ENCODE measurements at regions not wholly inside any gene's neighbourhood (a gene's known extent, or its start where the extent isn't known, plus 50 kb on each side); places are given as distances from the start of the nearest gene placed in this dataset.

DNA sequence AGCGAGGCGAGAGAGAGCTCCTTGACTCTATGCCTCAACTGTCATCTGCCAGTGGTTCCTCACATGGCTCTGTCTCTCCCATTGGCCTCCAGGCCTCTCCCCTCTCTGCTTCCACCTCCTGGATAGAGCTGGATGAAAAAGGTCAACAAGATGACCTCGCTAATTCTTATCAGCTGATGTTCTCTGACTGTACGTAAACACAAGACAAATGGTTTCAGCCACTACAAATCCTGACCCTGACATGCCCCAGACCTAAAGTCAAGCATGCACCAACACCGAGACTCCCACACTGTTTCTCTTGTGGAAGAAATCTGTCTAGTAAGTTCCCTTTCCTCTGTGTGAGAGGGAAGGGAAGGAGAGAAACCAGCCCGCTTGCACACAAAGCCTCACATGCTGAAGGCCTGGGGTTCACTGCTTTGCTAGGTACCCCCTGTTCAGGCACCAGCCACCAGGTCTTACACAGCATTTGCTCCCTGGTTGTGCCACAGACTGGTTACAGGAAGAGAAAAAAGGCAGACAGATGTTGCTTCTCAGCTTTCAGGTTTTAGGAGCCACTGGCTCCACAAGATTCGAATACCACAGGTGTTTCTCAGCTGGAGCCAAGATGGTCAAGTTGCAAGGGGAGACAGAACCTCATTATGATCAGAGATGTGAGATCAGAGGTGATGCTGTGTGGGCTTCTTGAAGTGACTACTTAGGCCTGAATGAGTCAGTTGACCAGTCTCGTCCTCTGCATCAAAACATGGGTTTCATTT, 592.5 kb downstream of the CCDC171 start:
- H3K27me3 ChIP-seq (ENCODE audit: insufficient read depth, low read length): no peaks in the 10 kb centered on the region
- H3K56ac ChIP-seq (ENCODE audit: insufficient read length, low read depth, low read length): no peak overlapping the region
- no peaks in the 10 kb centered on the region for H3K4me1 ChIP-seq (ENCODE audit: insufficient read depth, low read length)
- H3K23me2 ChIP-seq (ENCODE audit: insufficient read length, low read depth, low read length, poor library complexity, severe bottlenecking): no peaks in the 10 kb centered on the region
- TF ChIP-seq, protein P1, sequence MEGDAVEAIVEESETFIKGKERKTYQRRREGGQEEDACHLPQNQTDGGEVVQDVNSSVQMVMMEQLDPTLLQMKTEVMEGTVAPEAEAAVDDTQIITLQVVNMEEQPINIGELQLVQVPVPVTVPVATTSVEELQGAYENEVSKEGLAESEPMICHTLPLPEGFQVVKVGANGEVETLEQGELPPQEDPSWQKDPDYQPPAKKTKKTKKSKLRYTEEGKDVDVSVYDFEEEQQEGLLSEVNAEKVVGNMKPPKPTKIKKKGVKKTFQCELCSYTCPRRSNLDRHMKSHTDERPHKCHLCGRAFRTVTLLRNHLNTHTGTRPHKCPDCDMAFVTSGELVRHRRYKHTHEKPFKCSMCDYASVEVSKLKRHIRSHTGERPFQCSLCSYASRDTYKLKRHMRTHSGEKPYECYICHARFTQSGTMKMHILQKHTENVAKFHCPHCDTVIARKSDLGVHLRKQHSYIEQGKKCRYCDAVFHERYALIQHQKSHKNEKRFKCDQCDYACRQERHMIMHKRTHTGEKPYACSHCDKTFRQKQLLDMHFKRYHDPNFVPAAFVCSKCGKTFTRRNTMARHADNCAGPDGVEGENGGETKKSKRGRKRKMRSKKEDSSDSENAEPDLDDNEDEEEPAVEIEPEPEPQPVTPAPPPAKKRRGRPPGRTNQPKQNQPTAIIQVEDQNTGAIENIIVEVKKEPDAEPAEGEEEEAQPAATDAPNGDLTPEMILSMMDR (conservative IDR thresholded peaks at IDR 0.05): no peak
- H2BK20ac ChIP-seq (ENCODE audit: low read depth, low read length, poor library complexity, severe bottlenecking): no peak overlapping the region
- no peak overlapping the region for H2BK15ac ChIP-seq (ENCODE audit: low read depth, low read length)
- H4K20me1 ChIP-seq (ENCODE audit: control insufficient read depth, insufficient read depth, insufficient read length): no peaks in the 10 kb centered on the region
- H3K4ac ChIP-seq (ENCODE audit: low read depth, low read length): no peak overlapping the region
- H3K79me1 ChIP-seq (ENCODE audit: insufficient read depth, low read depth, low read length, poor library complexity, severe bottlenecking): no peaks in the 10 kb centered on the region
- no peak overlapping the region for H3K4me3 Mint-ChIP-seq
- H4K8ac ChIP-seq (replicated peaks; ENCODE audit: insufficient read length, low read depth, low read length): no peak overlapping the region
- H2AFZ ChIP-seq (ENCODE audit: low read length): no peak overlapping the region
- H4K5ac ChIP-seq (ENCODE audit: insufficient read length, low read depth, low read length): no peak overlapping the region
- no peak overlapping the region for H4K91ac ChIP-seq (ENCODE audit: insufficient read length, low read depth, low read length)
- H3K4me2 ChIP-seq (ENCODE audit: insufficient read depth, insufficient read length, low read length): no peak overlapping the region
- DNase-seq: no peak
- no peak overlapping the region for H3K27ac ChIP-seq (ENCODE audit: insufficient read length, low read depth, low read length)
- H3K27ac Mint-ChIP-seq: no peak overlapping the region
- H2AK5ac ChIP-seq (ENCODE audit: insufficient read length, low read length): no peak overlapping the region
- H3K9me3 Mint-ChIP-seq: no peaks in the 10 kb centered on the region; a peak in 1 of 5 replicates
- H3K27me3 Mint-ChIP-seq (ENCODE audit: low read depth): no peaks in the 10 kb centered on the region
- no peak overlapping the region for H3K9ac ChIP-seq (ENCODE audit: extremely low read depth, insufficient read length, low read length)
- no peak overlapping the region for H2BK12ac ChIP-seq (ENCODE audit: insufficient read length, low read depth, low read length)
- H3K14ac ChIP-seq (ENCODE audit: insufficient read depth, low read length): no peak overlapping the region
- WGBS (ENCODE audit: extremely low coverage, insufficient read length, low lambda C conversion rate): no CpG with 5 or more reads among the region's 8 CpGs
- no peak overlapping the region for H2BK120ac ChIP-seq (ENCODE audit: low read depth, low read length, poor library complexity, severe bottlenecking)
- peaks cover 9 to 12% of the 10 kb centered on the region in 2 experiments for H3K4me1 Mint-ChIP-seq
- H3K23ac ChIP-seq (ENCODE audit: insufficient read length, low read depth, low read length): no peak overlapping the region
- no peaks in the 10 kb centered on the region for H3K9me3 ChIP-seq (ENCODE audit: control insufficient read depth, low read depth, low read length)
- H3T11ph ChIP-seq (ENCODE audit: low read length): no peak overlapping the region
- H3K18ac ChIP-seq (ENCODE audit: insufficient read length, low read depth, low read length): no peak overlapping the region
- H3K79me2 ChIP-seq (ENCODE audit: insufficient read depth, low read length): no peaks in the 10 kb centered on the region
- H3K36me3 Mint-ChIP-seq (ENCODE audit: insufficient read depth in 1 of 3, low read depth in 3 of 3): no peaks in the 10 kb centered on the region
- no peak overlapping the region for H2BK5ac ChIP-seq (ENCODE audit: insufficient read length, low read length)
